ENCODE measurements at regions not wholly inside any gene's neighbourhood (a gene's known extent, or its start where the extent isn't known, plus 50 kb on each side); places are given as distances from the start of the nearest gene placed in this dataset.

GRCh38 chr16:59432276-59432675, 698.2 kb upstream of the GOT2 start:
- no peak for TF ChIP-seq EP300 (IDR thresholded peaks at IDR 0.05)
- no peak for TF ChIP-seq CTCF (IDR thresholded peaks at IDR 0.05)

Data from ovary (tissue), 3 donors.